ENCODE measurements at regions not wholly inside any gene's neighbourhood (a gene's known extent, or its start where the extent isn't known, plus 50 kb on each side); places are given as distances from the start of the nearest gene placed in this dataset.
"Not testable (repeated sequence)": the region's sequence is repeated elsewhere in the genome, so short reads cannot be mapped to it uniquely, and the experiment has no call there.

DNA sequence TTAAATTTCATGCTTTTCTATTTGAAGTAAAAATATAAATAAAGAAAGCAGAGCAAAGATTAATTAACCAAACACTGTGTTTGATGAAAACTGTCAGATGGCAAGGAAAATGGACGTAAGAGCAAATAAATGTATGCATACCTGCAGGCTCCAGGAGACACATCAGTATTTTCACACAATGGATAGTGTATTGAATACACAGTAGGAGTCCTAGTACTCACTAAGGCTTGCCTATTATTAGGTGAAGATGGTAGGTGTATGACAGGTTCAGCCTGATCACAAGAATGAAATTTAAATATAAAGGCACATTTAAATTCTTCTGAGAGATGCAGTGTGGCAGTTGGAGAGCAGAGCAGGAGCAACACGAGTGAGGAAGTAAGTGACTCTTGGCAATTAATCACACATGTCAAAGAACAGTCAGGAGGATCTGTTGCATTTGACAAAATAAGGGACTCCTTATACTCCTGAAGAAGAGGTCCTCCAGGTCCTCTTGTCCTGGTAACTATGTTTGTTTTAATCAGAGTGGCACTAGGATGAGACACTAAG, 106.0 kb upstream of the NDST4 start:
- no peak for DNase-seq (ENCODE audit: low spot score)

DNA sequence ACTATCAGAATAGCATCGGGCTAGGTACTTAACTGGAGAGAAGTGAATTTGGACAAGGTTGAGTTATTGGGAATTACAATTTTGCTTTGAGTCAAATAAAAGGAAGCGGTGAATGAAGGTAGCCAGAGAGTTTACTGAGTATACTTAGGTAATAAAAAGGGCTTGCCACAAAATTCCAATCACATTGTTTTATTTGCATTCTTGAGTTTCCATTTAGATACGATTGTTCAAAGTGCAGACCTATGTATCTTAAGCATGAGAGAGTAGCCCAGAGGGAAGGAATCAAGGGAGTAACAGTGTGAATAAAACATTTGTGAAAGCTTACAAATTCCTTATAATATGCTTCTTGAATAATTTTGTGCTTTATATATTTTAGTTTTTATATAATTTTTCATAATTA, 102.5 kb upstream of the NDST4 start:
- no peak for DNase-seq (ENCODE audit: low spot score)

DNA sequence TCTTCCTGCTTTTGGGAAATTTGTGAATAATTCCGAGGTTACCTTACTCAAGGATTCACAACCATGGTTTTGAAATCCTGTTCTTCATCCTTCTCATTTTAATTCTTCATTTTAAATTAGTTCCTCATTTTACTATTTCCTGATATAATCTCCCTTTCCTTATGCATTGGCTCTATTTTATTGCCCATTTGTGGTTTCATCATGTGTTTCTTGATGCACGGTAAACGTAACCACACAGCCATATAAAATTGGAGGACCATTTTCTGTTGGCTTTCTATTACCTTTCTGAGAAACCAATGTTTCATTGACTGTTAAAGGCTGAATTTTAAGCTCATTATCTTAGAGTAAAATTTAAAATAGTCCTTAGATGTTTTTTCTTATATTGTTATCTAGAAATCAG, 100.3 kb upstream of the NDST4 start:
- no peak for DNase-seq (ENCODE audit: low spot score)

DNA sequence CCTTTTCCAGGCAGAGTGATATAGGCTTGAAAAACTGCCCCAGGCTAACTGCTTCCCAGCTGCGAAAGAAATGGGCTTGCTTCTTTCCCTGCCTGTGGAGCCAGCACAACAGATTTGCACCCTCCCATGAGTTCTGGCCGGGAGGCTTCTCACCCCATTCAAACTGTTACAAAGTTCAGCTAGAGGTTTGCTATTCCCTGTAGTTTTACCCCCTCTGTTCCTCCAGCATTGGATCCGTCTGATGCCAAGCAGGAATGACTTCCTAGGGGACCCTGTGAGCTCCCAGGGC, 87.6 kb upstream of the NDST4 start:
- no peak for DNase-seq (ENCODE audit: low spot score)

DNA sequence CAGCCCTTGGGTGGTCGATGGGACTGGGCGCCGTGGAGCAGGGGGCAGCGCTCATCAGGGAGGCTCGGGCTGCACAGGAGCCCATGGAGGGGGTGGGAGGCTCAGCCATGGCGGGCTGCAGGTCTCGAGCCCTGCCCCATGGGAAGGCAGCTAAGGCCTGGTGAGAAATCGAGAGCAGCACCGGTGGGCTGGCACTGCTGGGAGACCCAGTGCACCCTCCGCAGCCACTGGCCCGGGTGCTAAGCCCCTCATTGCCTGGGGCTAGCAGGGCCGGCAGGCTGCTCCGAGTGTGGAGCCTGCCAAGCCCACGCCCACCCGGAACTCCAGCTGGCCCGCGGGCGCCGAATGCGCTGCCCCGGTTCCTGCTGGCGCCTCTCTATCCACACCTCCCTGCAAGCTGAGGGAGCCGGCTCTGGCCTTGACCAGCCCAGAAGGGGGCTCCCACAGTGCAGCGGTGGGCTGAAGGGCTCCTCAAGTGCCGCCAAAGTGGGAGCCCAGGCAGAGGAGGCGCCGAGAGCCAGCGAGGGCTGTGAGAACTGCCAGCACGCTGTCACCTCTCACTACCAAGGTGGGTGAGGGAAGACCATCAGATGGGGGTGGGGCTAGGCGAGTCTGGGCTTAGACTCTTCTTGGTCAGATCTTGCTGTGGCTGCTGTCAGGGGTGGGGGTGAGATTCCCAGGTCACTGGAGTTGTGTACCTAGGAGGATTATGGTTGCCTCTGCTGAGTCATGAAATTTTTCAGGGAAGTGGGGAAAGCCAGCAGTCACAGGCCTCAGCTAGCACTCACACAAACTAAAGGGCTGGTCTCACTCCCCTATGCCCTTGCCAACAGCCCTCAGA, 87.0 kb upstream of the NDST4 start:
- DNase-seq (ENCODE audit: low spot score): not testable (repeated sequence)

DNA sequence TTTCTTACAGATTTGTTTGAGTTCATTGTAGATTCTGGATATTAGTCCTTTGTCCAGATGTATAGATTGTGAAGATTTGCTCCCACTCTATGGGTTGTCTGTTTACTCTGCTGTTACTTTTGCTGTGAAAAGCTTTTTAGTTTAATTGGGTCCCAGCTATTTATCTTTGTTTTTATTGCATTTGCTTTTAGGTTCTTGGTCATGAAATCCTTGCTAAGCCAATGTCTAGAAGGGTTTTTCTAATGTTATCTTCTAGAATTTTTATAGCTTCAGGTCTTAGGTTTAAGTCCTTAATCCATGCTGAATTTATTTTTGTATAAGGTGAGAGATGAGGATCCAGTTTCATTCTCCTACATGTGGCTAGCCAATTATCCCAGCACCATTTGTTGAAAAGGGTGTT, 81.2 kb upstream of the NDST4 start:
- not testable (repeated sequence) for DNase-seq (ENCODE audit: low spot score)

DNA sequence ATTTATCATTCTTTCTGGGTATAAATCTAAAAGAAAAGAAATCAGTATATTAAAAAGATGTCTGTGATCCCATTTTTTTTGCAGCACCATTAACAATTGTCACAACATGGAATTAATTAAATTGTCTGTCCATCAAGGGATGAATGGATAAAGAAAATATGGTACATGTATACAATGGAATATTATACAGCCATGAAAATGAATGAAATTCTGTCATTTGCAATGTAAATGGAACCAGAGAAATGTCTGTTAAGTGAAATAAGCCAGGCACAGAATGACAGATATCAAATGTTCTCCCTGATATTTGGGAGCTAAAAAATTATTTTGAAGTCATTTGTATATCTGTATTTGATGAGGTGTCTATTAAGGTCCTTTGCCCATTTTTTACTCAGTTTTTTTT, 77.1 kb upstream of the NDST4 start:
- DNase-seq (ENCODE audit: low spot score): no peak

DNA sequence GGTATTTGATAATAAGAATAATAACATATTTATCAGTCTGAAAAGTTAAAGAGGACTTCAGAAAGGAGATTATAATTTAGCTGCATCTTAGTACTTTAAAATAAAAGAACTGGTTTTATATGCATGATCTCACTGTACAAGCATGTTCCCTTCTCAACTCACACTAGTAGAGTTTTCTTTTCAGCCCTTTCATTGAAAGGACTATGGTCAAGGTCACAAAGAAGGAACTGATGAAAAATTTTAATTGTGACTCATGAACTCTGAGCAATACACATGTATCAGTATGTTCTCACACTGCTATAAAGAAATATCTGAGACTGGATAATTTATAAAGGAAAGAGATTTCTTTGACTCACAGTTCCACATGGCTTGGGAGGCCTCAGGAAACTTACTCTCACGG, 73.7 kb upstream of the NDST4 start:
- DNase-seq (ENCODE audit: low spot score): no peak

DNA sequence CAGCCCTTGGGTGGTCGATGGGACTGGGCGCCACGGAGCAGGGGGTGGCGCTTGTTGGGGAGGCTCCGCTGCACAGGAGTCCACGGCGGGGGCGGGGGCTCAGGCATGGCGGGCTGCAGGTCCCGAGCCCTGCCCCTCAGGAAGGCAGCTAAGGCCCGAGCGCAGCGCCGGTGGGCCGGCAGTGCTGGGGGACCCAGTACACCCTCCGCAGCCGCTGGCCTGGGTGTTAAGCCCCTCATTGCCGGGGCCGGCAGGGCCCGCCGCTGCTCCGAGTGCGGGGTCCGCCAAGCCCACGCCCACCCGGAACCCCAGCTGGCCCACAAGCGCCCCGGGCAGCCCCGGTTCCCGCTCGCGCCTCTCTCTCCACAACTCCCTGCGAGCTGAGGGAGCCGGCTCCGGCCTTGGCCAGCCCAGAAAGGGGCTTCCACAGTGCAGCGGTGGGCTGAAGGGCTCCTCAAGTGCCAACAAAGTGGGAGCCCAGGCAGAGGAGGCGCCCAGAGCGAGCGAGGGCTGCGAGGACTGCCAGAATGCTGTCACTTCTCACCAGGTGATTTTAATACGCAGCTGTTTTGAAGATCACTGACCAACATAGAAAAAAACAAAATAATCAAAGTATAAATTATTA, 66.1 kb upstream of the NDST4 start:
- not testable (repeated sequence) for DNase-seq (ENCODE audit: low spot score)

DNA sequence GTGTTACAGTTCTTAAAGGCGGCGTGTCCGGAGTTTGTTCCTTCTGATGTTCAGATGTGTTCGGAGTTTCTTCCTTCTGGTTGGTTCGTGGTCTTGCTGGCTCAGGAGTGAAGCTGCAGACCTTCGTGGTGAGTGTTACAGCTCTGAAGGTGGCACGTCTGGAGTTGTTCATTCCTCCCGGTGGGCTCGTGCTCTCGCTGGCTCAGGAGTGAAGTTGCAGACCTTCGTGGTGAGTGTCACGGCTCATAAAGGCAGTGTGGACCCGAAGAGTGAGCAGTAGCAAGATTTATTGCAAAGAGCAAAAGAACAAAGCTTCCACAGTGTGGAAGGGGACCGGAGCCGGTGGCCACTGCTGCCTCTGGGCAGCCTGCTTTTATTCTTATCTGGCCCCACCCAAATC, 65.3 kb upstream of the NDST4 start:
- DNase-seq (ENCODE audit: low spot score): not testable (repeated sequence)

DNA sequence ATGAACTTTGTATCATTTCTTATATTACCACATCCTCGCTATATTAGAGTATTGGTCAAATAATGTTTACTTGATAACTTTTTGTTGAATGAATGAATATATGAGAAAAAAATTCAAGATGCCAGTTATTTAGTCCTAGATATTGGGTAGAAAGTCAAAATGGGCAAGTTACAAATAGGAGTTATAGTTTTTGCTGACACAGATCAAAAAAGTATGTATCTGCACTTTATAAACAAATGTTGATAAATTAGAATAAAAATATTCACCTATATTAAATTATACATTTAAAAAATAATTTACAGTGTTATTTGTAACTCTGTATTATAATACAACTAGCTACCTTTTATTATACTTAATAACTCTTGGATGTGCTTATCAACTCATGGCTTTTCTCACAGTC, 57.8 kb upstream of the NDST4 start:
- no peak for DNase-seq (ENCODE audit: low spot score)

DNA sequence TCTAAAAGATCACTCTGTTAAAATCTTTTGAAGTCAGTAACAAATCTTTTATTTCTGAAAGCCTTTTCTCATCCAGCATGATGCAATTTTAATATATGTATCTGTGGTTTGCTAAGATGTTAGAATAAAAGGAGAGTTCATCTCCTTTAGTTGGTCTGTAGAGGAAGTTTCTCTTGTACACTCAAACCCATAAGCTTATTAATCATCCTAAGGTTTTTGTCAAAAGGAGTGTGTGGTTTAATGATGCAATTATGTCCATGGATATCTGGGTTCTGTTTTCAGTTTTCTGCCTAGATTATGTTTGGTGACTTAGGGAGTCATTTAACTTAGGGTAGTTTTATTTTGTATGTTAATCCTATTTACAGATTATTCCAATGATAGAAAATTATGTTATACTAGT, 52.1 kb upstream of the NDST4 start:
- DNase-seq (ENCODE audit: low spot score): no peak

Measured in activated CD4-positive, alpha-beta T cell treated with anti-CD3 and anti-CD28 coated beads, Interleukin-2, Interleukin-4, amounts not matched to agents 100 ng/mL and 50 ng/mL, durations not matched to agents 16 hours and 8 hours (primary cell).